ENCODE measurements at regions not wholly inside any gene's neighbourhood (a gene's known extent, or its start where the extent isn't known, plus 50 kb on each side); places are given as distances from the start of the nearest gene placed in this dataset.

DNA sequence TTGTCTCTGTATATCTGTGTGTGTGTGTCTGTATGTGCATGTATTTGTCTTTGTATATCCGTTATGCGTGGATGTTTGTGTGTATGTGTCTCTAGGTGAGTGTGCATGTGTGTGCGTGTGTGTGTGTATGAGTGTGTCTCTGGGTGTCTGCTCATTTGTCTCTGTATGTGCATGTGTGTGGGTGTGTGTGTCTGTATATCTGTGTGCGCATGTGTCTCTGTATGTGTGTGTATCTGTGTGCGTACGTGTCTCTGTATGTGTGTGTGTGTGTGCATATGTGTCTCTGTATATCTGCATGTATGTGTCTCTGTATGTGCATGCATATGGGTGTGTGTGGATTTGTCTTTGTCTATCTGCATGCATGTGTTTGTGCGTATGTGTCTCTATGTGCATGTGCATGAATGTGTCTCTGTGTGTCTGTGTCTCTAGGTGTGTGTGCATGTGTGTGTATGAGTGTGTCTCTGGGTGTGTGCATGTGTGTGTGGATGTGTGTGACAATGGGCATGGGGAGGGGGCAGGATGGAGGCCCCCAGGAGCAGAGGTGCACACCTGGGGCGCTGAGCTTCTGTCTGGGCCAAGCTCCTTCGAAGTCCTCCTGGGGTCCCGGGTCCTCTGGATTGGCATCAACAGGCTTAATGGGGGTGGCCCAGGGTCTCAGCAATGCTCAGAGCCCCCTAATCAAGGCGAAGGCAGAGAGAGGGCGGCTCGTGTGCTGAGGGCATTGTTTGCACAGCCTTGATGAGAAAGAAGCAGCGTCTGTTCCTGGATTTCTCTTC, 373.4 kb upstream of the IRX4 start:
- no peaks in the 10 kb centered on the region for H3K36me3 ChIP-seq
- H3K27ac ChIP-seq = no peak overlapping the region
- H3K4me3 ChIP-seq = no peak overlapping the region
- no peaks in the 10 kb centered on the region for H3K9me3 ChIP-seq
- DNase-seq = no peak
- intact Hi-C loops (cut with DNase I; ENCODE audit: low total_unique reads) (no loop called here), in situ Hi-C loops (cut with MboI; ENCODE audit: low sequenced_read_pairs in 4 of 4) (no loop called here)
- TF ChIP-seq POLR2A (IDR thresholded peaks at IDR 0.05) (no peak), CTCF (IDR thresholded peaks at IDR 0.05 in 4 of 5, conservative IDR thresholded peaks at IDR 0.05 in 1 of 5) (no peak)
- no peaks in the 10 kb centered on the region for H3K27me3 ChIP-seq
- no peak for ATAC-seq
- H3K4me1 ChIP-seq = no peaks in the 10 kb centered on the region

- H3K27ac ChIP-seq = no peak overlapping the region
- intact Hi-C loops (cut with DNase I; ENCODE audit: low total_unique reads) (no loop called here), in situ Hi-C loops (cut with MboI; ENCODE audit: low sequenced_read_pairs in 4 of 4) (no loop called here)
- no peak for DNase-seq
- TF ChIP-seq POLR2A (IDR thresholded peaks at IDR 0.05) (no peak), CTCF (IDR thresholded peaks at IDR 0.05 in 4 of 5, conservative IDR thresholded peaks at IDR 0.05 in 1 of 5) (no peak)
- no peaks in the 10 kb centered on the region for H3K4me1 ChIP-seq
- no peak for ATAC-seq
- H3K9me3 ChIP-seq = no peaks in the 10 kb centered on the region
- no peaks in the 10 kb centered on the region for H3K27me3 ChIP-seq
- H3K4me3 ChIP-seq = no peak overlapping the region
- H3K36me3 ChIP-seq = no peaks in the 10 kb centered on the region
Observed at GRCh38 chr5:2254880-2255750, 372.4 kb upstream of the IRX4 start.

GRCh38 chr5:2254406-2254805, 371.7 kb upstream of the IRX4 start:
- no peaks in the 10 kb centered on the region for H3K36me3 ChIP-seq
- no peaks in the 10 kb centered on the region for H3K27me3 ChIP-seq
- in situ Hi-C loops (cut with MboI; ENCODE audit: low sequenced_read_pairs in 4 of 4) = no loop called here
- no peak for DNase-seq
- no peak overlapping the region for H3K27ac ChIP-seq
- TF ChIP-seq CTCF (IDR thresholded peaks at IDR 0.05 in 4 of 5, conservative IDR thresholded peaks at IDR 0.05 in 1 of 5) (no peak), POLR2A (IDR thresholded peaks at IDR 0.05) (no peak)
- intact Hi-C loops (cut with DNase I; ENCODE audit: low total_unique reads) = no loop called here
- no peak for ATAC-seq
- no peaks in the 10 kb centered on the region for H3K9me3 ChIP-seq
- no peak overlapping the region for H3K4me3 ChIP-seq
- no peaks in the 10 kb centered on the region for H3K4me1 ChIP-seq

DNA sequence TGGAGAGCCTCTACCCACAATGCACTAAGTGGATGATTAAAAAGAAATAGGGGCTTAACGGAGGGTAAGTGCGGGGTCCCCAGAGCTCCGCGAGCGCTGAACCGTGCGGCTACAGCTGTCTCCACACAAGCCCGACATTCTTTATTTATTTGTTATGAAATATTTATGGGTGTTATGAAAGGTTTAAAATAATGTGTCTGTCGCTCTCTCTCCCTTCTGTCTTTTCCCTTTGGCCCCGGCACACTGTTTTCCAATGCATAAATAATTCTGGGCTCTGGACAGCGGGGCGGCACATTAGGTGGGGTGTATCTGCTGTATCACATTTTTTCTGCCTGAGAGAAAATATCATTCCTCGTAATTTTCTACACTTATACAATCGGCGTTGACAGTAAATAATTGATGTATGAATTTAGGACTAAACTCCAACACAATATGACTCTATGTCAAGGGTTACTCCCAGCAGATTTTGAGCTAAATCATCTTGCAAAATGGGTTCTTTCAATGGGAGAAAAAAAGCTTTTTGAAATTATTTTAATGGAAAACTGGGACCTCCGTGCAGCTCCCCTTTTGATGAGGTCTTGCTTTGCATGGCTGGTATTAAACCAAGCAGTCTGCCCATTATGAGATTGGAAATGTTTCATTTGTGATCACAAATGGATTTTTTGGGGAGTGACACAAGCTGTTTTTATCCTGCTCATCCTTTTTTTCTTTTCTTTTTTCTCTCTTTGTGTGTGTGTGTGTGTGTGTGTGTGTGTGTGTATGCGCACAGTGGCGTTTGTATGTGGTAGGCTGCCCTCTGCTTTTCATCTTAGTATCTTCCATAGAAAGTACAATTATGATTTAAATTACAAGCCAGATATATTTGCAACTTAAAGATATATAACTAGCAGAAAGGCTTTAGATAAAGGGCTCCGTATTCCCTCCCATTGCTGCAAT, 370.6 kb upstream of the IRX4 start:
- Histone ChIP-seq H3K27ac (no peak overlapping the region), H3K36me3 (no peaks in the 10 kb centered on the region), H3K4me1 (no peaks in the 10 kb centered on the region), H3K9me3 (no peaks in the 10 kb centered on the region), H3K4me3 (no peak overlapping the region), H3K27me3 (no peaks in the 10 kb centered on the region)
- no peak for DNase-seq
- TF ChIP-seq POLR2A (IDR thresholded peaks at IDR 0.05) (no peak), CTCF (IDR thresholded peaks at IDR 0.05 in 4 of 5, conservative IDR thresholded peaks at IDR 0.05 in 1 of 5) (no peak)
- no peak for ATAC-seq
- in situ Hi-C loops (cut with MboI; ENCODE audit: low sequenced_read_pairs in 4 of 4) (no loop called here), intact Hi-C loops (cut with DNase I; ENCODE audit: low total_unique reads) (no loop called here)
